ENCODE measurements at regions not wholly inside any gene's neighbourhood (a gene's known extent, or its start where the extent isn't known, plus 50 kb on each side); places are given as distances from the start of the nearest gene placed in this dataset.

DNA sequence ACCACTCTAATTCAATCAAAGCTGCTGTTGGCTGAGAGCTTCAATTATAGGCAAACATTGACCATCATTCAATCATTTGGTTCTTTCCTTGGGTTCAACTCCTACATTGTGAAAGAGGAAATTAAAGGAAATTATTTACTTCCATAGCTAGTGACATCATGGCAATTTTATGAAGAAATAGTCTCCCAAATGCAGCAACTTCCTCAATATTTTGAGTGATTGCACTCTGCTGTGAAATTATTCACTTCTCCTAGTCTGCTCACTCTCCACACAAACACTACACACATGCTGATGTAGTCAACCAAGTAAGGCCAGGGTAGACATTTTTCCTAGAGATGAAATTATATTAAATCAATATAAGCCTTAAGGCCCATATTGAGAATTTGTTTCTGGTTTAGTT lies 86.7 kb upstream of the NCKAP5 start:
- TF ChIP-seq, protein P1, sequence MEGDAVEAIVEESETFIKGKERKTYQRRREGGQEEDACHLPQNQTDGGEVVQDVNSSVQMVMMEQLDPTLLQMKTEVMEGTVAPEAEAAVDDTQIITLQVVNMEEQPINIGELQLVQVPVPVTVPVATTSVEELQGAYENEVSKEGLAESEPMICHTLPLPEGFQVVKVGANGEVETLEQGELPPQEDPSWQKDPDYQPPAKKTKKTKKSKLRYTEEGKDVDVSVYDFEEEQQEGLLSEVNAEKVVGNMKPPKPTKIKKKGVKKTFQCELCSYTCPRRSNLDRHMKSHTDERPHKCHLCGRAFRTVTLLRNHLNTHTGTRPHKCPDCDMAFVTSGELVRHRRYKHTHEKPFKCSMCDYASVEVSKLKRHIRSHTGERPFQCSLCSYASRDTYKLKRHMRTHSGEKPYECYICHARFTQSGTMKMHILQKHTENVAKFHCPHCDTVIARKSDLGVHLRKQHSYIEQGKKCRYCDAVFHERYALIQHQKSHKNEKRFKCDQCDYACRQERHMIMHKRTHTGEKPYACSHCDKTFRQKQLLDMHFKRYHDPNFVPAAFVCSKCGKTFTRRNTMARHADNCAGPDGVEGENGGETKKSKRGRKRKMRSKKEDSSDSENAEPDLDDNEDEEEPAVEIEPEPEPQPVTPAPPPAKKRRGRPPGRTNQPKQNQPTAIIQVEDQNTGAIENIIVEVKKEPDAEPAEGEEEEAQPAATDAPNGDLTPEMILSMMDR (IDR thresholded peaks at IDR 0.05; ENCODE audit: poor library complexity, severe bottlenecking), result no peak
- TF ChIP-seq EZH2 (IDR thresholded peaks at IDR 0.05; ENCODE audit: borderline replicate concordance, insufficient read depth, low read length, poor library complexity, severe bottlenecking) (no peak), EP300 (conservative IDR thresholded peaks at IDR 0.05; ENCODE audit: poor library complexity, severe bottlenecking) (no peak), POLR2AphosphoS5 (IDR thresholded peaks at IDR 0.05) (no peak), TAF1 (IDR thresholded peaks at IDR 0.05; ENCODE audit: low read depth) (no peak), REST (IDR thresholded peaks at IDR 0.05; ENCODE audit: borderline replicate concordance) (no peak), RAD21 (conservative IDR thresholded peaks at IDR 0.05) (no peak)
